Fibroblast of skin of left quadriceps (primary cell): ENCODE measurements at regions not wholly inside any gene's neighbourhood (a gene's known extent, or its start where the extent isn't known, plus 50 kb on each side); places are given as distances from the start of the nearest gene placed in this dataset.
A peak's percentile ranks its signal among the peaks of the same experiment; 100 is the strongest.
"Not testable (repeated sequence)": the region's sequence is repeated elsewhere in the genome, so short reads cannot be mapped to it uniquely, and the experiment has no call there.

Experiments used
- DNase-seq, 2 experiments: peaks; one replicate each; pipeline ENCODE4 v3.0.0-alpha.2; 2013; ENCODE audit warnings: low read depth in 2 of 2

- DNase-seq: no peak
Measured at GRCh38 chr3:8001307-8001706, 500.3 kb upstream of the LMCD1 start.

- no peak for DNase-seq
Measured at GRCh38 chr3:8001712-8002111, 499.9 kb upstream of the LMCD1 start.

GRCh38 chr3:8011902-8012301 is 489.7 kb upstream of the LMCD1 start:
- no peak for DNase-seq

DNA sequence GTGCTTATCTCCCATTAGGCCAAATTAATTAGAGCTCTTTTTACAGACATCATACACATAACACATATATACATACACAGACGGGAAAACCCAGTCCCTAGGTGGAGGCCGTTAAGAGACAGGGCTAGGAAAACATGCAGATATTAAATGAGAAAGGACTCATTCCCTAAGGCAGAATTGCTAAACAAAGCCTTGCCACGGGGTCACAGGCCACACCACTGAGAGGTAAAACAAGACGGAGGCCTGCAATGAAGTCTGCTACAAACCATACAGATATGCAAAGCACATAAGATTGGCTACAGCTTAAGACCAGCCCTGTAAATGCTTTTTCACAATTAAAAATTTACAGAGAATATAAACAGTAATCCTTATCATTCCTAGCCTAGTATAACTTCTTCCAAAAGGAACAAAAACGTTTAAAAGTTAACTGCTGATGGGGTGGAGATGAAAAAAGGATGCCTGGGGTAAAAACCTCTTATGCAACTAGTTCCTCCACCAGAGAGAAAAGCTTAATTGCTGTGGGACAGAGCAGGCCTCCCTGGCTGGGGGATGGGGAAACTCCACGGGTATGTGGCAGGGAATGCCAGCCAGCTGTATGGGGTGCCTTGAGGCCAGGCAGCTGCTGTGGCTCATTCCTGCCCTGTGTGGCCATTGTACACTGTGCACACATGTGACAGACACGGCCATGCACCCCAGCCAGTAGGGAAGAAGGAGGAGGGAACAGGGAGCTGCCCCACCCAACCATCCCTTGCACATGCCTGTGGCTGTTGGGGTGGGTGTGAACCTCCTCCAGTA is 481.4 kb upstream of the LMCD1 start:
- DNase-seq: no peak

DNA sequence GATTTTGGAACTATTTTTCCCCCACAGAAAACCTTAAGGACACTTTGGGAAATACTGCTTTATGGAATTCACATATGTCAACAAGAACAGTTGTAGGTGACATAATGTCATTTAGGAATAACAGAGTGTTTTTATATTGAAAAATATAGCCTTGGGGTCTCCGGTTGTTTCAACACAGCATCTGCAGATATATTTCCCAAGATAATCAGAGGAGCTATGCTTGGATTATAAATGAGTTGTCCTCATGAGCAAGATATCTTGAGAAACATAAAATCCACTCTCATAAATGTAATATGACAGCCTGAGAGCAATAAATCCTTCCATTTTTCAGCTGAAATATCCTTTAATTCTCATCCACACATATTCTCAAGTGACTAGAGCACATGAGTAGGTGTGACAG is 473.7 kb upstream of the LMCD1 start:
- no peak for DNase-seq

GRCh38 chr3:8050283-8050682 is 451.3 kb upstream of the LMCD1 start:
- DNase-seq: no peak

DNA sequence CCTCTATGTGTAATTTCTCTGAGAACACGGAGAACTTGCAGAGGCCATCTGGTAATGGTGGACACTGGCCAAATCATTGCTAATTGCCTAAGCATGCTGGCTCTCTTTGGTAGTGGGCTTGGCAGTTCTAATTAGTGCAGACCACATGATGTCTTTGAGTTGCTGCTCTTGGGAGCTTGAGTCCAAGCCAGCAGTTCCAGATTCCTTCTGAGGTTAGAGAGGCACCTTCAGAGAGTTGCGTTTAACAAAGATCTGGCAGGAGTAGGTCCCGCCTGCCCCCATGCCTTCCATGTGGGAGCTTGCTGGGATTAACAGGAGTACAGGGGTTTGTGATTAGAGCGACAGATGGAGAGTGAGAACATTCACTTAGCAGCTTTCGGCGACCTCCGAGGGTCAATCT is 449.0 kb upstream of the LMCD1 start:
- DNase-seq: no peak

DNA sequence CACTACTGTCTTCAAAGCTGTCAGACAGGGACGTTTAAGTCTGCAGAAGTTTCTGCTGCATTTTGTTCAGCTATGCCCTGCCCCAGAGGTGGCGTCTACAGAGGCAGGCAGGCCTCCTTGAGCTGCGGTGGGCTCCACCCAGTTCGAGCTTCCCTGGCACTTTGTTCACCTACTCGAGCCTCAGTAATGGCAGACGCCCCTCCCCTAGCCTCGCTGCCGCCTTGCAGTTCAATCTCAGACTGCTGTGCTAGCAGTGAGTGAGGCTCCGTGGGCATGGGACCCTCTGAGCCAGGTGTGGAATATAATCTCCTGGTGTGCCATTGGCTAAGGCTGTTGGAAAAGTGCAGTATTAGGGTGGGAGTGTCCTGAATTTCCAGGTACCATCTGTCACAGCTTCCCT is 433.5 kb upstream of the LMCD1 start:
- not testable (repeated sequence) for DNase-seq

DNA sequence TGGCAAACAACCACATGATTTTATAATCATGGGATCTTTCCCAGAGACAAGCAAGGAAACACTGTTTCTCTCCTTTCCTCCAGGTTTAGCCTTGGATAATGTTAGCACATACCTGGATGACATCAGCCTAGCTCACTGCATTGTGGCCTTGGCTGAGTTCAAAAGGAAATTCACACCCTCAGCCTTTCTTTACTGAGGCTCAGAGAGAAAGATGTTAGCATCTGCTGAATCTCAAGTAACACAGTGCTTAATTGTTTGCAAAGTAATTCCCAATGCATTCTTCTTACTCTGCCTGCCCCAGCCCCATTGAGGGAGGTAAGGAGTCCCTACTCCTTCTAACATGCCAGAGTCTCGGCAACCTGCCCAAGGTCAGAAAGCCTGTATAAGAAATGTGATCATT is 432.2 kb upstream of the LMCD1 start:
- no peak for DNase-seq

DNA sequence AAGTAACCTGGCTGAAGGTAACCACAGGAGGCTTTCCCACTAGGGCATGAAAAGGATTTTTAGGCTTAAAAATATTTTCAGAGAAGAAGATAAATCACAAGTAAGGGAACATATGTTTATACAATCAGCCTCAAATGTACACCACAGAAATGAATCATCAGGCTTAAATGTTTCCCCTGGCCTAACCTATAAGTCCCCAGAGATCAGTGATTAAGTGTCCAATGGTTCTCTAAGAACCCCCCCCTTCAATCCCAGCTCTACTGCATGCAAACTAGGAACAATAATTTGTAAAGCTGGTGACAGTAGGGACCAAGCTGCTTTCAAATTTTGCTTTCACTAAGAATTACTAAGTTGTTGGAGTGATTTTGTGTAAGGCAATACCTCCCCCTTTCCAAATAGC is 431.6 kb upstream of the LMCD1 start:
- peak; percentile 14 to 20 for DNase-seq

DNA sequence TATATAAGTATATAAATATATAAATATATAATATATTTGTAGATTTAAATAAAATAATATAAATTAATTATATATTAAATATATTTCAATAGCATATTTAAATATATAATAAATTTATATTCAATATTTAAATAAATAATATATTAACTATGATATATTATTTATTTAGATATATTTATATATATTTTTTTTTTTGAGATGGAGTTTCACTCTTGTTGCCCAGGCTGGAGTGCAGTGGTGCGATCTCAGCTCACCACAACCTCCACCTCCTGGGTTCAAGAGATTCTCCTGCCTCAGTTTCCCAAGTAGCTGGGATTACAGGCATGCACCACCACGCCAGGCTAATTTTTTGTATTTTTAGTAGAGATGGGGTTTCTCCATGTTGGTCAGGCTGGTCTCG is 426.9 kb upstream of the LMCD1 start:
- not testable (repeated sequence) for DNase-seq

DNA sequence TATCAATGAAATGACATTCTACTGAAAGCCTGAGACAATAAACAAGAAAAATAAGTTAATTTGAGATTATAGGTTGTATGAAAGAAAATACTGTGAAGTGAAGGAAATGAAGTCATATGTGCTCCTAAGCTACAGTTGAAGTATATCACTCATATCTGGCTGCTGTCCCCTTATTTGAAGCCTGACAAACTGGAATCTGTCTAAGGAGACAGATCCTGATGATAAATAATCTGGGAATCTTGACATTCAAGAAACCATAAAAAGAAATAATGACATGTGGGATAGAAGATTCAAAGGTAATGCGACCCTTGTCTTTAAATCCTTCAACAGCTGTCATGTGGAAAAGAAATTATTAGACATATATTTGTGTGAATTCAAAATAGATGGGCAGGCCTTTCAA is 424.5 kb upstream of the LMCD1 start:
- no peak for DNase-seq

DNA sequence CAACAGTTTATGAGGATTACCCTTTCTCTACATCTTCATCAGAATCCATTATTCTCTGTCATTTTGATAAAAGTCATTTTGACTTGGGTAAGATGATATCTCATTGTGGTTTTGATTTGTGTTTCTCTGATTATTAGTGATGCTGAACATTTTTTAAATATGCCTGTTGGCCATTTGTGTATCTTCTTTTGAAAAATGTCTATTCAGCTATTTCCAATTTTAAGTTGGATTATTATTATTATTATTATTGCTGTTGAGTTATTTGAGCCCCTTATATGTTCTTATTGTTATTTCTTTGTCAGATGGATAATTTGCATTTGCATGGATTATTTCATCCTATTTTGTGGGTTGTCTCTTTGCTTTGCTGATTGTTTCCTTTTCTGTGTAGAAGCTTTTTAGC is 421.2 kb upstream of the LMCD1 start:
- DNase-seq: no peak

DNA sequence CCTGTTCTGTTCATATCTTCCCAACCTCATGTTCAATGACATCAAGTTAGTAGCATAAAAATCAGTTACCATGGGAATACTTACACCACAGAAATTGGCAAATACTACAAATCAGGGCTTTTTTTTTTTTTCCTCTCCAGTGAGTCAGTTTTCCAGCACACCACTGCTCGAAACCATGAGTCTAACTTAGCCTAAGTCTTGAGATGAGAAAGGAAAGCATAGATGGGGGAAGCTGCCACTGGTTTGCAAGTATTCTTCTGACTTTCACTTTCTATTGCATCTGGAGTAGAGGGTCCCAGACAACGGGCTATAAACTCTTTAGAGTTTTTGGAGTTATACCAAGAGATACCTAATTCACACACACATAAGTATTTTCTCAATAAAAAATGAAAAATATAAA is 416.1 kb upstream of the LMCD1 start:
- DNase-seq: no peak

DNA sequence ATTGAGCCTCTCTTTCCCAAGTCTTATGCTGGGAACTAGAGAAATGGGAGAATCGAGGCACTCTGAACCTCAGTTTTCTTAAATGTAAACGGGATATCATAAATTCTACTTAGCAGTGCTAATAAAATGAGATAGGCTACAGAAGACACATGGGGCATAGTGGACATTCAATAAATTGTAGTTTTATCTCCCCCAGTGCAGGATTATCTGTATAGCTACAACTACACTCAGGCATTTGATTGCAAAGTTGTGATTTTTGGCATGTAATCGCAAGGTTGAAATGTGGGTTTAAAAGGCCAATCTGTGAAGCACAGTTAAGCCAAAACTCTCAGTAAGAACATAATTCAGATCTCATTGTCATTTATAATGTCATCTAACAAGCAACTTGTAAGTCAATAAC is 413.7 kb upstream of the LMCD1 start:
- DNase-seq: no peak

DNA sequence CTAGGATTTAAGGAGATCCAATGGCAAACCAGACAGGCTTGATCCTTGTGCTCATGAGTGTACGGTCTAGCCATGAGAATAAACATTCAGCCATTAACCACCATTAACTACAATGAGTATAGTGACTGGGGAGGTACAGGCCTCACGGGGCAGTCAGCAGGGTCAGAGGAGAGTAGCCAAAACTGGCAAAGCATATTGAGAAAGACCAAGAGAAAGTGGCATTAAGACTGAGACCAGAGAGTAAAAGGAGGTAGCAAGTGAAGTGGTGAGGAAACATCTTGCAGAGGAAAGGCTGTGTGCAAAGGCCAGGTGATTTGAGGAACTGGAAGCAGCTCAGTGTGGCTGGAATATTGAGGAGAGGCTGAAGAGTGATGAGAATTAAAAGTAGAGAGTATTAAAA is 407.2 kb upstream of the LMCD1 start:
- DNase-seq: no peak

GRCh38 chr3:8095724-8096123 is 405.9 kb upstream of the LMCD1 start:
- peak in 1 of 2 experiments; percentile 1 for DNase-seq

DNA sequence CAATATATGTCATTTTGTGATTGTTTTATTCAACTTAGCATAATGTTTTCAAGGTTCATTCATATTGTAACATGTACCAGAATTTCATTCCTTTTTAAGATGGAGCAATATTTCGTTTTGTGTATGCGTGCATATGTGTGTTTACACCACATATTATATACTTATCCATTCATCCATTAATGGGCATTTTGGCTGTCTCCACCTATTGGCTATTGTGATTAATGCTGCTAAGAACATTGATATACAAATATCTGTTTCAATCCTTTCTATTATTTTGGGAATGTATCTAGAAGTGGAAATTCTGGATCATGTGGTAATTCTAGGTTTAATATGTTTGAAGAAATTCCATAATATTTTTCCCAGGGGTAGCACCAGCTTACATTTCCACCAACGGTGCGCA is 403.9 kb upstream of the LMCD1 start:
- DNase-seq: no peak

DNA sequence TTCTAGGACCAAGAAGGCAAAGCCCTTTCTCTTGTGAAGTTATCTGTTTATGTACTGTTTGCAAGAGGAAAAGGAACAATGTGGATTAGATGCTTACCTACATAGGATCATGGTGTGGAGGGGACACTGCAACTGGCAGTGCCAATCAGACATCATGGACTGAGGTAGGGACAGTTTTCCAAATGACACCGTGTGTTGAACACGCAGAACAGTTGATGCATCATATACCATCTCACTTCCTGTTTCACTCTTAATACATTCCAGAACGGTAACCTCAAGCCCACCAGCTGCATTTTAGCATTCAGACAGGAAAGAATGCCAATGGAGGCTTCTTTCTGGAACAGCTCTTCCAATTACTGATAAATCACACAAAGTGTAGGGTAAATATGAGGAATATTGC is 397.7 kb upstream of the LMCD1 start:
- no peak for DNase-seq

- no peak for DNase-seq
Measured at GRCh38 chr3:8106921-8107320, 394.7 kb upstream of the LMCD1 start.

GRCh38 chr3:8110966-8111798 is 390.4 kb upstream of the LMCD1 start:
- DNase-seq: peak; percentile 49 to 52

- no peak for DNase-seq
Measured at GRCh38 chr3:8112587-8112986, 389.0 kb upstream of the LMCD1 start.

GRCh38 chr3:8113626-8114025 is 388.0 kb upstream of the LMCD1 start:
- DNase-seq: no peak
